Omental fat pad (tissue), 3 donors: ENCODE measurements at regions not wholly inside any gene's neighbourhood (a gene's known extent, or its start where the extent isn't known, plus 50 kb on each side); places are given as distances from the start of the nearest gene placed in this dataset.
A peak's percentile ranks its signal among the peaks of the same experiment; 100 is the strongest.

Experiments
- ATAC-seq: fragments of 150-250 bp; one replicate; pipeline ENCODE4 v1.9.1; 2016; ENCODE audit warnings: mild to moderate bottlenecking, moderate library complexity; ENCODE audit not compliant: low FRiP score
- DNase-seq: peaks from one replicate; pipeline ENCODE4 v3.0.0-alpha.2; 2019; ENCODE audit warnings: low spot score
- TF ChIP-seq, protein P1 (sequence below), 3 donors: fragments of 450-650 bp; IDR thresholded peaks; one replicate each; pipeline ENCODE4 v1.5.1; 2016 to 2017; ENCODE audit warnings: antibody characterized with exemption in 3 of 3, mild to moderate bottlenecking in 3 of 3, moderate library complexity in 2 of 3

DNA sequence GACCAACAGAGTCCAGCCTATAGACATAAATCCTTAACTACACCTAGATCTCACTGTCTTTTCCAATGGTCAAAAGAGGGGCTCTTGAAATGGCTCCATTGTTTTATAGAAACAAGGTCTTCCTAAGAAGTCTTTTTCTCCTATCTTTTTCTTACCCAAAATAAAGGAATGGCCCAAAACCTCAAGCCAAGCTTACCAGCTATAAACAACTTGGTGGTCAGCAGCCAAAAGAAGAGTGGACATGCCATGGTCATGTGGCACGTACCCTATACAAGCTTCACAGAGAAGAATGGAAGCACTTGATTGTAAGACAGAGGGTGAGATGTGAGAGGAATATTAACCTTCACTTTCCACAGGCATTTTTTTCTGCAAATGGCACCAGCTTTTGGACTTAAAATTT lies 82.1 kb upstream of the GNAO1 start:
- ATAC-seq (no peak), DNase-seq (no peak)
- TF ChIP-seq, protein P1, sequence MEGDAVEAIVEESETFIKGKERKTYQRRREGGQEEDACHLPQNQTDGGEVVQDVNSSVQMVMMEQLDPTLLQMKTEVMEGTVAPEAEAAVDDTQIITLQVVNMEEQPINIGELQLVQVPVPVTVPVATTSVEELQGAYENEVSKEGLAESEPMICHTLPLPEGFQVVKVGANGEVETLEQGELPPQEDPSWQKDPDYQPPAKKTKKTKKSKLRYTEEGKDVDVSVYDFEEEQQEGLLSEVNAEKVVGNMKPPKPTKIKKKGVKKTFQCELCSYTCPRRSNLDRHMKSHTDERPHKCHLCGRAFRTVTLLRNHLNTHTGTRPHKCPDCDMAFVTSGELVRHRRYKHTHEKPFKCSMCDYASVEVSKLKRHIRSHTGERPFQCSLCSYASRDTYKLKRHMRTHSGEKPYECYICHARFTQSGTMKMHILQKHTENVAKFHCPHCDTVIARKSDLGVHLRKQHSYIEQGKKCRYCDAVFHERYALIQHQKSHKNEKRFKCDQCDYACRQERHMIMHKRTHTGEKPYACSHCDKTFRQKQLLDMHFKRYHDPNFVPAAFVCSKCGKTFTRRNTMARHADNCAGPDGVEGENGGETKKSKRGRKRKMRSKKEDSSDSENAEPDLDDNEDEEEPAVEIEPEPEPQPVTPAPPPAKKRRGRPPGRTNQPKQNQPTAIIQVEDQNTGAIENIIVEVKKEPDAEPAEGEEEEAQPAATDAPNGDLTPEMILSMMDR (IDR thresholded peaks at IDR 0.05): no peak

DNA sequence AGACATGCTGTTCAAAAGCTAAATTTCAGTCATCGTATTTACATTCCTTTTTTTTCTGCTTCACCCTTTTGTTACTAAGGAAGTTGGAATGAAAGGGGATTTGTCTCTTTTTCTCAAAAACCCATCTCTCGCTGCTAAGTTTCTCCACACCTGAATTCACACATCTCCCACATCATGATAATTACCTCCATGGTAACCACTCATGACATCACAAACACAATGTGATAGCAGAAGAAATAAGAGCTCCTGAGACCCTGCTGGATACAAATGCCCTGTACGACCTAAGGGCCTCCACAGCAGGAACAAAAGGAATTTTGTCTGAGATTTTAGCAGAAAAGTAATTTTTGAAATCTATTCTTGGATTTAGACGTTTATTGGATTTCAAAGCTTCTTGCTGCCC lies 82.6 kb upstream of the GNAO1 start:
- TF ChIP-seq, protein P1 (IDR thresholded peaks at IDR 0.05): no peak
- DNase-seq (no peak), ATAC-seq (no peak)

DNA sequence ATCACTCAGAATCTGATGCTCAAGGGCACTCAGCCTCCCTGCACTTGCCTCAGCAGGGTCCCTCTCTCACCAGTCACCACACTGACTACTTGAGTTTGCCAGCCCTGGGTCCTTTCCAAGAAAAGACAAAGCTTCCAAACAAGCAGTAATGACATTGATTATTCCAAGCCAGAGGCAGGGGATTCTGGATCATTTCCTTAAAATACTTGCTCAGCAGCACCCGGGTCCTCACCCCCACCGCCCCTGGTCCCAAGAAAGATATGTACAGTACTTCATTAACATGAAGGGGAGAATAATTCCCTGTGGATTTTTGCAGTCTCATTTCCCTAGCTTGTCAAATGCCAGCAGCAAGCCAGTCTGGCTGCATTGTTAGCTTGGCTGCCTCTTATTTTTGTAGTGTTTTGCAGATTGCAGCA lies 83.2 kb upstream of the GNAO1 start:
- ATAC-seq (no peak), DNase-seq (no peak)
- TF ChIP-seq, protein P1 (IDR thresholded peaks at IDR 0.05): no peak

DNA sequence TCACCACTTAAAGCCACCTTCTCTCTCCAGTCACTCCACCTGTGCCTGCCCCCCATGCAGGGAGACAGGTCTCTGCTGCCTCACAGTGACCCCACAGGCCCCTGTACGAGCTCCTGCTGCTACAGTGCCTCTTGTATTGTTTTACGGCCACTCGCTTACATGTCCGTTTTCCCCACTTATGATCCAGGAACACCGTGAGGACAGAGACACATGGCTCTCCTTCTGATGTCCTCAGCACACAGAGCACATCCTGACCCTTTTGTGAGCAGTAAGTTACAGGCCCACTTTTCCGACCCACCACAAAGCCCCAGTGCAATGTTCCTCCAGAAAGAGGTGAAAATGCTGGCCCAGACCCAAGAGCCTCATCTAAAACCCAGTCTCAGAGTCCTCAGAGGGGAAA lies 84.8 kb upstream of the GNAO1 start:
- no peak for ATAC-seq
- TF ChIP-seq, protein P1 (IDR thresholded peaks at IDR 0.05): no peak
- DNase-seq: no peak

DNA sequence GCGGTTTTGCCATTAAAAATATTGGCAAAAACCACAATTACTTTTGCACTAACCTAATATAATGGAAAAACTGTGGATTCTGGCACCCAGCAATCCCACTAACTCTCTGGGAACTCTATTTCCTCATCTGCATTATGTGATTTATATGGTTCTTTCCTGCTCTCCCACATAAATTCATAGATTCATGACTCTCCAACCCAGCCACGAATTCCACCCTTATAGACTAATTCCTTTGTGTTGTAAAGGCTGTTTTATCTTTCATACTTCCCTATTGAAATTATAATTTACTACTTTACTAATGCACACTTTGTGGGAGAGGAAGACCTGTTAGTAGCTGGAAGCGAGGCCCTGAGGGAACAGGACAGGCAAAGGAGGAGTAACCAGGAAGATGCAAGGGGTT lies 88.4 kb upstream of the GNAO1 start:
- TF ChIP-seq, protein P1 (IDR thresholded peaks at IDR 0.05): no peak
- ATAC-seq (no peak), DNase-seq (no peak)

DNA sequence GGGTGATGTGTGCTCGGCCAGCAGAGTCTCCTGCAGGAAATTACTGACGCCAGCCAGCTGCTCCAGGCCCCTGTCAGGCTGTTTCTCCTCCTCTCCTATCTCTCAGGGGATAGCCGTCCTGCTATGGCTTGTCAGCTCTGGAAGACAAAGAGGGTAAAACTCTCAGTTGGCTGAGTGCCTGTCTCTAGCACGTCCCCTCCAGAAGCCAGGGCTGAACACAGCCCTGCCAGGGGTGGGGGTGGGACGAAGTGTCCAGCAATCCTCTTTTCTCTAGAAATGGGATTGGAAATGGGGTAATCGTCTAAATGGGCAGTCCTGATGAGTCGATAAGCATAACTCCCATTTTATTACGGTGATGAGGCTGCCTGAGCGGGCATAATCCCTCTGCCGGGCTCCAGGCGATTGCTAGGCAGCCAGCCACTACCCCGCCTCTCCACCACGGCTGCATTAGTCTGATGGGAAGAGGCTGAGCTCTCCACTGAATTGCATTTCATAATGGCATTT lies 89.1 kb upstream of the GNAO1 start:
- TF ChIP-seq, protein P1 (IDR thresholded peaks at IDR 0.05): no peak
- ATAC-seq (peak; percentile 63), DNase-seq (no peak)

DNA sequence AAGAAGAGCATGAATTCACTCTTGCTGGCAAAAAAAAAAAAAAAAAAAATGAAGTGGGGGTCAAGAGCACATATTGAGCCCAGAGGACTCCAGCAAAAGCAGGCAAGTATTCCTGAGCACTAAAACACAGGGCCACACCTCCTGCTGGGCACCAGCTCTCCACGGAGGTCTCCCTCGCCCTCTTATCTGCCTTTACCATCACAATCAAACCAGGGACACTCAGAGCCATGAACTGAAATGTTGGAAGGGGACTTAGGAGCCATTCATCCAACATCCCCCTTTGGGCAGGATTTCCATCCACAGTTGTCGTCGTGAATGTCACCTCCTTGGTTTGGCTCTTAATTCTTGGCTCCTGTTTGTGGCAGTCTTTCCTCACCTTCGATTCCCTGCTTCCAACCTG lies 89.8 kb upstream of the GNAO1 start:
- ATAC-seq (no peak), DNase-seq (no peak)
- TF ChIP-seq, protein P1 (IDR thresholded peaks at IDR 0.05): no peak
